B cell (primary cell): ENCODE measurements at regions not wholly inside any gene's neighbourhood (a gene's known extent, or its start where the extent isn't known, plus 50 kb on each side); places are given as distances from the start of the nearest gene placed in this dataset.

ENCODE experiments used
- ATAC-seq: fragments of 200-7000 bp; cut with Tn5 transposase; one replicate; pipeline ENCODE4 v1.10.0; 2021; ENCODE audit warnings: low read depth, mild to moderate bottlenecking, moderate number of reproducible peaks, moderate library complexity
- CTCF ChIA-PET: fragments of 350-600 bp; sonication (Branson Sonifier 250); formaldehyde crosslinking; loops from one replicate; lab custom pipeline; 2021; ENCODE audit warnings: antibody characterized with exemption, inconsistent platforms; lab: Charles Lee
- POLR2A ChIA-PET: fragments of 350-600 bp; sonication (Branson Sonifier 250); formaldehyde crosslinking; loops from one replicate; lab custom pipeline; 2021; ENCODE audit warnings: antibody characterized with exemption; lab: Charles Lee
- DNase-seq: peaks from one replicate; pipeline ENCODE4 v3.0.0; 2013
- H2AFZ ChIP-seq: 2 replicates; pipeline ENCODE4 v1.6.1; 2012; ENCODE audit warnings: mild to moderate bottlenecking, low read depth, low read length; ENCODE audit not compliant: insufficient read depth, poor library complexity, severe bottlenecking
- H3K27ac ChIP-seq, 2 donors: 1 replicate in 1 of 2; 2 replicates in 1 of 2; pipeline ENCODE4 v1.5.1; 2012 to 2013; ENCODE audit warnings: low read length in 2 of 2, mild to moderate bottlenecking in 2 of 2, moderate library complexity in 1 of 2
- H3K27me3 ChIP-seq, 4 experiments: fragments of 200-600 bp in 1 of 4; sonication (generic) in 1 of 4; replicated peaks in 1 of 4; 1 replicate in 2 of 4; 2 replicates in 2 of 4; pipeline versions ENCODE4 v1.6.1 to v1.7.0; 2013 to 2016; ENCODE audit warnings: low read length in 3 of 4, mild to moderate bottlenecking in 2 of 4, mixed read lengths in 1 of 4, moderate library complexity in 1 of 4; ENCODE audit not compliant: insufficient read depth in 4 of 4, control insufficient read depth in 3 of 4; ENCODE audit errors: control extremely low read depth in 1 of 4
- H3K36me3 ChIP-seq, 2 experiments: replicated peaks in 1 of 2; 1 replicate in 1 of 2; 2 replicates in 1 of 2; pipeline versions ENCODE4 v1.6.1 to v1.7.1; 2013; ENCODE audit warnings: low read length in 1 of 2; ENCODE audit not compliant: insufficient read depth in 2 of 2, control insufficient read depth in 1 of 2; ENCODE audit errors: control extremely low read depth in 1 of 2, extremely low read depth in 1 of 2
- H3K4me1 ChIP-seq, 2 donors: fragments of 200-600 bp in 1 of 2; sonication (generic) in 1 of 2; 1 replicate in 1 of 2; 2 replicates in 1 of 2; pipeline versions ENCODE4 v1.5.1 to v1.6.1; 2013 to 2017; ENCODE audit warnings: low read length in 2 of 2; ENCODE audit not compliant: control insufficient read depth in 2 of 2, insufficient read depth in 2 of 2
- H3K4me2 ChIP-seq: replicated peaks from 2 replicates; pipeline ENCODE3; 2012; ENCODE audit warnings: mild to moderate bottlenecking, low read depth, low read length; ENCODE audit not compliant: poor library complexity, severe bottlenecking
- H3K4me3 ChIP-seq, 5 experiments: fragments of 200-600 bp in 1 of 5; sonication (generic) in 1 of 5; 1 replicate in 3 of 5; 2 replicates in 2 of 5; pipeline versions ENCODE4 v1.5.1 to v1.7.0; 2011 to 2016; ENCODE audit warnings: low read length in 4 of 5, mild to moderate bottlenecking in 4 of 5, low read depth in 2 of 5, control low read depth in 1 of 5, moderate library complexity in 1 of 5; ENCODE audit not compliant: insufficient read depth in 1 of 5; ENCODE audit errors: control extremely low read depth in 1 of 5, extremely low read depth in 1 of 5
- H3K79me2 ChIP-seq: fragments of 200-600 bp; sonication (generic); one replicate; pipeline ENCODE4 v1.6.0; 2016; ENCODE audit warnings: low read length; ENCODE audit not compliant: control insufficient read depth, insufficient read depth
- H3K9ac ChIP-seq: fragments of 200-600 bp; sonication (generic); 2 replicates; pipeline ENCODE4 v1.6.1; 2017; ENCODE audit warnings: mild to moderate bottlenecking, low read length, moderate library complexity
- H3K9me3 ChIP-seq, 3 donors: one replicate each; pipeline versions ENCODE4 v1.6.1 to v1.7.1; 2013; ENCODE audit warnings: low read length in 2 of 3; ENCODE audit not compliant: control insufficient read depth in 2 of 3, insufficient read depth in 1 of 3; ENCODE audit errors: control extremely low read depth in 1 of 3
- H4K20me1 ChIP-seq: 2 replicates; pipeline ENCODE4 v1.6.0; 2012; ENCODE audit warnings: mild to moderate bottlenecking, low read length; ENCODE audit not compliant: insufficient read depth, control insufficient read depth, poor library complexity, severe bottlenecking
- H3K27ac Mint-ChIP-seq: one replicate; pipeline ENCODE4 v1.8.0; 2021; ENCODE audit warnings: mixed read lengths
- H3K27me3 Mint-ChIP-seq: one replicate; pipeline ENCODE4 v1.8.0; 2021; ENCODE audit warnings: mixed read lengths
- H3K4me1 Mint-ChIP-seq: one replicate; pipeline ENCODE4 v1.8.0; 2021; ENCODE audit warnings: mixed read lengths
- H3K4me3 Mint-ChIP-seq: one replicate; pipeline ENCODE4 v1.8.0; 2021; ENCODE audit warnings: mixed read lengths
- H3K9me3 Mint-ChIP-seq: one replicate; pipeline ENCODE4 v1.8.0; 2022; ENCODE audit warnings: mixed read lengths; ENCODE audit not compliant: insufficient read depth
- EZH2 ChIP-seq: IDR thresholded peaks from 2 replicates; pipeline ENCODE4 v1.6.1; 2012; ENCODE audit warnings: borderline replicate concordance, low read depth, mild to moderate bottlenecking, moderate library complexity, low read length; ENCODE audit not compliant: insufficient read depth, poor library complexity, severe bottlenecking
- WGBS: methylation state at CpG from one replicate; pipeline ENCODE4 v1.1.5; 2013; ENCODE audit warnings: missing lambda C conversion rate; ENCODE audit not compliant: insufficient coverage; 5-methylcytosine and 5-hydroxymethylcytosine counted together
- intact Hi-C: fragments of 100-400 bp; cut with micrococcal nuclease; formaldehyde crosslinking; loops from one replicate; pipeline ENCODE4 v1.10.0; 2022
- TF ChIP-seq, protein P1 (sequence below): fragments of 200-600 bp; IDR thresholded peaks from one replicate; pipeline ENCODE4 v1.8.0; 2022; ENCODE audit warnings: antibody characterized with exemption, mild to moderate bottlenecking

DNA sequence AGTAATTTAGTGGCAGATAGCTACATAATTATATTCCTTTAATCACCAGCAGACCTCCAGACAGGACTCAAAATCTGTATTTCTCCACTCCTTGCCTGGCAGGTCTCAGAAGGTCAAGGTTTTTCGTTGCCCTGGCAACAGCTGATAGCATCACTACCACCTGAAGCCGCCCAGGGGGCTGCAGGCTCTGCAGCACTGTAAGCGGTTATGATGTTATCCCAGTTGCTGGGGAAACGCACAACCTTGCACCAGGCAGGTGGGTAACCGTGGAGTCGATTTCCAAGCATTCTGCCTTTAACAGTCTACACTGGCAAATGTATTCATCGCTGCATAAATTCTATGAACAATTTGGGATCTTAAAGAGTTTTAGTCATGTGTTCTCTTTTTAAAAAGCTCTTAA, 756.3 kb downstream of the NTRK3 start:
- ATAC-seq (no peak), DNase-seq (no peak)
- intact Hi-C loops: no loop called here
- Mint-ChIP-seq H3K4me1 (no peaks in the 10 kb centered on the region), H3K27me3 (no peaks in the 10 kb centered on the region), H3K27ac (no peak overlapping the region), H3K4me3 (no peak overlapping the region), H3K9me3 (peaks cover 3% of the 10 kb centered on the region)
- Histone ChIP-seq H3K4me3 (no peak overlapping the region), H3K79me2 (no peaks in the 10 kb centered on the region), H3K36me3 (no peaks in the 10 kb centered on the region), H3K4me1 (no peaks in the 10 kb centered on the region), H2AFZ (no peak overlapping the region), H3K9ac (no peak overlapping the region), H3K27me3 (no peaks in the 10 kb centered on the region), H3K27ac (no peak overlapping the region), H3K9me3 (no peaks in the 10 kb centered on the region), H3K4me2 (no peak overlapping the region), H4K20me1 (no peaks in the 10 kb centered on the region)
- ChIA-PET CTCF (interaction anchor here (0.7 kb wide), 1 partner anchor 260 kb away, joined by 3 read pairs; no protein-coding TSS in a partner anchor), POLR2A (no interaction called here)
- WGBS: 76% methylated on average over 4 of the region's 7 CpGs
- TF ChIP-seq, protein P1, sequence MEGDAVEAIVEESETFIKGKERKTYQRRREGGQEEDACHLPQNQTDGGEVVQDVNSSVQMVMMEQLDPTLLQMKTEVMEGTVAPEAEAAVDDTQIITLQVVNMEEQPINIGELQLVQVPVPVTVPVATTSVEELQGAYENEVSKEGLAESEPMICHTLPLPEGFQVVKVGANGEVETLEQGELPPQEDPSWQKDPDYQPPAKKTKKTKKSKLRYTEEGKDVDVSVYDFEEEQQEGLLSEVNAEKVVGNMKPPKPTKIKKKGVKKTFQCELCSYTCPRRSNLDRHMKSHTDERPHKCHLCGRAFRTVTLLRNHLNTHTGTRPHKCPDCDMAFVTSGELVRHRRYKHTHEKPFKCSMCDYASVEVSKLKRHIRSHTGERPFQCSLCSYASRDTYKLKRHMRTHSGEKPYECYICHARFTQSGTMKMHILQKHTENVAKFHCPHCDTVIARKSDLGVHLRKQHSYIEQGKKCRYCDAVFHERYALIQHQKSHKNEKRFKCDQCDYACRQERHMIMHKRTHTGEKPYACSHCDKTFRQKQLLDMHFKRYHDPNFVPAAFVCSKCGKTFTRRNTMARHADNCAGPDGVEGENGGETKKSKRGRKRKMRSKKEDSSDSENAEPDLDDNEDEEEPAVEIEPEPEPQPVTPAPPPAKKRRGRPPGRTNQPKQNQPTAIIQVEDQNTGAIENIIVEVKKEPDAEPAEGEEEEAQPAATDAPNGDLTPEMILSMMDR: no peak
- no peak for TF ChIP-seq EZH2

DNA sequence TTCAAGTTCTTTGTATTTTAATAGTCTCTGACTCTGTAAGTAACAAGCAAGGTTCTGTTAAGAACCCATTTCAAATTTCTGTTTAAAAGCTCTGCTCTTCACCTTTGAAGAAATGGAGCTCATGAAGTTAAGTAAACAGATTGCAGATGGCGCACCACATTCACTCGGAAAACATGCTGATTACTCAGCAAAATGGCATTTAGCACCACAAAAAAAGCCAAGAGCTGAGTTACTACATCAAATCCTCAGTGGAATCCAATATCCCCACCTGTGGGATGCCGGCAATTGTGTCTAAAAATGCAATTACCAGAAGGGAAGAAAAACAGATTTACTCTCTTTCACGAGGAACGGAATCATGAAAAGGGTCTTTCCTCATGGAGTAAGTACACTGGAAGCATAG, 758.0 kb downstream of the NTRK3 start:
- Mint-ChIP-seq H3K9me3 (peaks cover 3% of the 10 kb centered on the region), H3K27me3 (no peaks in the 10 kb centered on the region), H3K4me1 (no peaks in the 10 kb centered on the region), H3K27ac (no peak overlapping the region), H3K4me3 (no peak overlapping the region)
- no peaks in the 10 kb centered on the region for H3K27me3 ChIP-seq
- no peak overlapping the region for H3K4me3 ChIP-seq
- no peaks in the 10 kb centered on the region for H3K79me2 ChIP-seq
- H3K9ac ChIP-seq: no peak overlapping the region
- ATAC-seq: no peak
- H4K20me1 ChIP-seq: no peaks in the 10 kb centered on the region
- DNase-seq: no peak
- ChIA-PET POLR2A (no interaction called here), CTCF (no interaction called here)
- WGBS: 90% methylated on average over 3 of the region's 5 CpGs
- H3K4me1 ChIP-seq: no peaks in the 10 kb centered on the region
- no peaks in the 10 kb centered on the region for H3K36me3 ChIP-seq
- intact Hi-C loops: no loop called here
- no peaks in the 10 kb centered on the region for H3K9me3 ChIP-seq
- H3K4me2 ChIP-seq: no peak overlapping the region
- TF ChIP-seq EZH2: no peak
- TF ChIP-seq, protein P1: no peak
- H2AFZ ChIP-seq: no peak overlapping the region
- no peak overlapping the region for H3K27ac ChIP-seq
